ENCODE measurements at regions not wholly inside any gene's neighbourhood (a gene's known extent, or its start where the extent isn't known, plus 50 kb on each side); places are given as distances from the start of the nearest gene placed in this dataset.
"Not testable (repeated sequence)": the region's sequence is repeated elsewhere in the genome, so short reads cannot be mapped to it uniquely, and the experiment has no call there.

DNA sequence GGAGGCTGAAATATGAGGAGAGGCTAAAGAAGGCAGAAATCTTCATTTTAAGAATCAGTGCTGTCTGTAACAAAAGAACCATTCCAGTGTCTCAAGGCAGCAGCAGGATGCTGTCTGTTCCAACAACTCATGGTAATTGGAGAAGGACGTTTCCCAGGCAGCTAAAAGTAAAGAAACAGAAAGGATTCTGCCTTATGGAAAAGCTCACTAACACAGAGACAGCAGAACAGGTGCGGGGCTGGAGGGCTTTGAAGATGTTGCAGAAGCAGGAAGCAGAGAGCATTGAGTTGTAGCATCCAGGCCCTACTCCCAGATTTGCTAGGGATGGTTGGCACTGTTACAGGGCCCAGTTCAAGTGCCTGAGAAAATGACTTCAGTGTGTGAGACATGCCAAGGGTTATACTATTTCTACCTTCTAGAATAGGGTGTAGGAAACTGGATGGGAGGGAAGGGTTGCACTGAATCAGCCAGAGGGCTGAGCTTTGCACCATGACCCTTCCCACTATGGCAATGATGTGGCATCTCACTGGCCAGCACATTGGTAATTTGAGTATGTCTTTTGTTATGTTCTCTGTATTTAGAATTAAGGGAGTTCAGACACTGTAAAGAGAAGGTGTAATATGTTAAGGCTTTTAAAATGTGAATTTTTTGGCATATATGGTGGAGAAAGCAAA is 160.0 kb upstream of the FBXO33 start:
- TF ChIP-seq, protein P1, sequence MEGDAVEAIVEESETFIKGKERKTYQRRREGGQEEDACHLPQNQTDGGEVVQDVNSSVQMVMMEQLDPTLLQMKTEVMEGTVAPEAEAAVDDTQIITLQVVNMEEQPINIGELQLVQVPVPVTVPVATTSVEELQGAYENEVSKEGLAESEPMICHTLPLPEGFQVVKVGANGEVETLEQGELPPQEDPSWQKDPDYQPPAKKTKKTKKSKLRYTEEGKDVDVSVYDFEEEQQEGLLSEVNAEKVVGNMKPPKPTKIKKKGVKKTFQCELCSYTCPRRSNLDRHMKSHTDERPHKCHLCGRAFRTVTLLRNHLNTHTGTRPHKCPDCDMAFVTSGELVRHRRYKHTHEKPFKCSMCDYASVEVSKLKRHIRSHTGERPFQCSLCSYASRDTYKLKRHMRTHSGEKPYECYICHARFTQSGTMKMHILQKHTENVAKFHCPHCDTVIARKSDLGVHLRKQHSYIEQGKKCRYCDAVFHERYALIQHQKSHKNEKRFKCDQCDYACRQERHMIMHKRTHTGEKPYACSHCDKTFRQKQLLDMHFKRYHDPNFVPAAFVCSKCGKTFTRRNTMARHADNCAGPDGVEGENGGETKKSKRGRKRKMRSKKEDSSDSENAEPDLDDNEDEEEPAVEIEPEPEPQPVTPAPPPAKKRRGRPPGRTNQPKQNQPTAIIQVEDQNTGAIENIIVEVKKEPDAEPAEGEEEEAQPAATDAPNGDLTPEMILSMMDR (conservative IDR thresholded peaks at IDR 0.05; ENCODE audit: low read depth, low read length): no peak
- DNase-seq (ENCODE audit: low read depth): no peak
- no peak overlapping the region for H3K4me3 ChIP-seq (ENCODE audit: low read depth, low read length)

DNA sequence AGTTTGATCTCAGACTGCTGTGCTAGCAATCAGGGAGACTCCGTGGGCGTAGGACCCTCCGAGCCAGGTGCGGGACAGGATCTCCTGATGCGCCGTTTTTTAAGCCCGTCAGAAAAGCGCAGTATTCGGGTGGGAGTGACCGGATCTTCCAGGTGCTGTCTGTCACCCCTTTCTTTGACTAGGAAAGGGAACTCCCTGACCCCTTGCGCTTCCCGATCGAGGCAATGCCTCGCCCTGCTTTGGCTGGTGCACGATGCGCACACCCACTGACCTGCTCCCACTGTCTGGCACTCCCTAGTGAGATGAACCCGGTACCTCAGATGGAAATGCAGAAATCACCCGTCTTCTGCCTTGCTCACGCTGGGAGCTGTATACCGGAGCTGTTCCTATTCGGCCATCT is 157.6 kb upstream of the FBXO33 start:
- H3K4me3 ChIP-seq (ENCODE audit: low read depth, low read length); DNase-seq (ENCODE audit: low read depth): not testable (repeated sequence)

DNA sequence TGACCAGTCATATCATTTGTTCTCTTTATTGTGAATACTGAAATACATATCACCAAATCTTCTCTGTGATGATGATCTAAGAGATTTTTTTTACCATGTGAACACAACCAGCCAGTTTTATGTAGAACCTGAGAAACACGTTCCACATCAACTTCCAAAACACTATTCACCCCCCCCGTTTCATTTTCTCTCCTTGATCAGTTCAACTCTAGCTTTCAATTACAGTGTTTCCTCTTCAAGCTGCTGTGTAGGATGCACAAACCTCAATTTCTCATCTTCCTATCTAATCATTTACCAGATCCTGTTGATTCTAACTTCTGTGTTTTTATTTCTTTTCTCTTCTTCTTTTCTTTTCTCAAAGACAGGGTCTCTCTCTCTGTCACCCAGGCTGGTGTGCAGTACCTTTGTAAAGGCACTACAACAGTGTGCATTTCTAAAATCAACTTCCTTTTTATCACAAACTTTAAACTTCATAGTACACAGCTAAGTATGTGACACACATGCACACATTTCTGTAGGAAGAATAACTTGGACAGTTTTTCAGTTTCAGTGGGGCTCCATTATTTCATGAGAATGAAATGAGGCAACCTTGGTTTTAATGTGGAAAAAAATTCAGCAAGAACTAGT is 149.9 kb upstream of the FBXO33 start:
- no peak for DNase-seq (ENCODE audit: low read depth)
- TF ChIP-seq, protein P1 (conservative IDR thresholded peaks at IDR 0.05; ENCODE audit: low read depth, low read length): no peak
- H3K4me3 ChIP-seq (ENCODE audit: low read depth, low read length): no peak overlapping the region

DNA sequence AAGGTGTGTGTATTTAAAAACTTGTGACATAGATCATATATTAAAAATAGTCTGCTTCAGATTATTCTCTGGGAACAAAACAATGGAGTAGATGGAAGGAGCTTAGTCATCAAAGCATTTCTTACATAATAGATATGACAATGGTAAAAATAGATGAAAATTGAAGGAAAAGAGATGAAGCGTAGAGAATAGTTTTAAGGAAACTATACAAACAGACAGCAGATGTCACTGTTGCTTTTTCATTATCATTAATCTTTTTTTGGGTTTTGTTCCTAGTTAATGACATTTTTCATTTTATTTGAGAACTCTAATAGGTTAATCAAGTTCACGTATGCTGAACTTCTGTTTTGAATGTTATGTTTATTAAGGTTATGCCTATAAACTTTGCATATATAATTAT is 149.2 kb upstream of the FBXO33 start:
- peak; percentile 19 for DNase-seq (ENCODE audit: low read depth)
- H3K4me3 ChIP-seq (ENCODE audit: low read depth, low read length): no peak overlapping the region
- TF ChIP-seq, protein P1 (conservative IDR thresholded peaks at IDR 0.05; ENCODE audit: low read depth, low read length): peak; percentile 31

DNA sequence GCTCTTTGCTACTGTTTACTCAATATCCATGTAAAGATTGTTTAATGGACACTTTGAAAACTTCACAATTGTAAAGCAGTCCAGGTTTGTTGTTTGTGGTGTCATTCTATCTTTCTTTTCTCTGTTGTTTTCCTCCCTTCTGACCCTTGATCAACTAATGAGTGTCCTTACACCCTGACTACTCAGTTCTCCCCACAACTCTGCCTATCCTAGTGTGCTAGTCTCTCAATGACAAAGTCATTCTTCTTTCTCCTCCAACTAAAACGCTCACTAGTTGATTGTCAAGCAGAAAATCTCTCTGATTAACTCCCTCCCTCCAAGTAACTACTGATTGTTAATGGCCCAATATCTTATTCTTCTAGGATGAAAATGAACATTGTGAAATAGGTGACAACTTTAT is 148.5 kb upstream of the FBXO33 start:
- TF ChIP-seq, protein P1 (conservative IDR thresholded peaks at IDR 0.05; ENCODE audit: low read depth, low read length): no peak
- no peak overlapping the region for H3K4me3 ChIP-seq (ENCODE audit: low read depth, low read length)
- DNase-seq (ENCODE audit: low read depth): no peak

DNA sequence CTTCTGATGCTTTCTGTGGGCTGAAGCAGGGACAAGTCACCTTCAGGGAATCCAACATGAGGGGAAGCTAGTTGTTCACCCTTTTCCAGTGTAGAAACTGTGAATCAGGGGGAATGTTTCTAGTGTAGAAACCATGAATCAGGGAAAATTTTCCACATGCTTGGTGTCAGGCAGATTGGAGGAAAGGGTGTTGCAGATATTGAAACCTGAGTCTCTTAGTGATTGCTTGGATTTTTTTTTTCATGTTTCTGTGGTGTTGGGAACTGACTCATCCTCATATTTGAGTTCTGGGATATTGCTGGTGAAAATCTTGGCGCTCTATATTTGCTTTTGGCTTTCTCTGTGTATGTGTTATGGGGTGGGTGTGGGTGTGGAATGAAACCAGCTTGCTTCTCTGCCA is 144.5 kb upstream of the FBXO33 start:
- H3K4me3 ChIP-seq (ENCODE audit: low read depth, low read length): no peak overlapping the region
- TF ChIP-seq, protein P1 (conservative IDR thresholded peaks at IDR 0.05; ENCODE audit: low read depth, low read length): no peak
- DNase-seq (ENCODE audit: low read depth): peak; percentile 9

DNA sequence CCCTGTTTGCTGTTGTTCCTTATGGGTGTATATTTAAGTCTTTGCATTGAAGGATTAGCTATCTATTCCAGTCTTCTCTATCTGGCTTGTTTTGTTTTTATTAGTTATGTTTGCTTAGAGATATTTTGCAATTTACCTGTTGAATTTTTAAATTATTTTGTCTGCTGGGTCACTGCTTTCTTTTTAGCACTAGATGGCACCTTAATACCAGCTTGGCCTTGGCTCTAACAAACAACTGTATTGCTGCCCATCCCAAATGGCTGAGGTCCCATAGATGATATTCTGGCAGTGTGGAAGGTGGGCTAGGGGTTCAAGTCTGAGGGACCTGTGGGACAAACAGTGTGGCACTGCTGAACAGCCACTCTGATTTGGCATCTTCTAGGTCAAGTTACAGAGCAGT is 144.0 kb upstream of the FBXO33 start:
- no peak overlapping the region for H3K4me3 ChIP-seq (ENCODE audit: low read depth, low read length)
- TF ChIP-seq, protein P1 (conservative IDR thresholded peaks at IDR 0.05; ENCODE audit: low read depth, low read length): no peak
- no peak for DNase-seq (ENCODE audit: low read depth)
